ENCODE measurements at regions not wholly inside any gene's neighbourhood (a gene's known extent, or its start where the extent isn't known, plus 50 kb on each side); places are given as distances from the start of the nearest gene placed in this dataset.
A peak's percentile ranks its signal among the peaks of the same experiment; 100 is the strongest.

GRCh38 chr13:78732445-78733017 lies 73.6 kb upstream of the OBI1 start:
- 79% methylated on average over 1 of the region's 1 CpG; no CpG with 5 or more reads in 1 of the 2 experiments for WGBS, 2 experiments (ENCODE audit: extremely low coverage in 1 of 2, insufficient coverage in 1 of 2, insufficient read length in 1 of 2, insufficient replicate concordance in 2 of 2, low coverage in 1 of 2, low lambda C conversion rate in 2 of 2, missing lambda C conversion rate in 1 of 2)
- Histone ChIP-seq H3K79me2 (ENCODE audit: control insufficient read depth in 1 of 2, insufficient read depth in 2 of 2, low read length in 2 of 2) (no peaks in the 10 kb centered on the region), H2BK20ac (ENCODE audit: low read length) (0 out of 2 replicates have a peak overlapping the region, but pooled peaks have one; percentile 68), H3K27me3 (replicated peaks in 1 of 4; ENCODE audit: control insufficient read depth in 3 of 4, extremely low read depth in 1 of 4, insufficient read depth in 3 of 4, low read length in 3 of 4) (no peaks in the 10 kb centered on the region), H3K9me3 (ENCODE audit: insufficient read depth in 2 of 2, low read depth in 1 of 2, low read length in 1 of 2) (no peaks in the 10 kb centered on the region), H3K79me1 (ENCODE audit: low read depth, low read length) (no peaks in the 10 kb centered on the region), H3K27ac (ENCODE audit: low read depth, low read length) (no peak overlapping the region), H4K5ac (ENCODE audit: insufficient read length, low read depth, low read length) (no peak overlapping the region), H2BK5ac (ENCODE audit: low read depth, low read length) (peak overlapping the region; percentile 63; the same call in 1 of the 2 replicates), H2BK120ac (replicated peaks; ENCODE audit: low read depth, low read length) (no peak overlapping the region), H2AK5ac (ENCODE audit: low read depth, low read length) (no peak overlapping the region), H3K36me3 (ENCODE audit: control insufficient read depth in 2 of 4, insufficient read depth in 4 of 4, low read length in 3 of 4) (no peaks in the 10 kb centered on the region), H2AFZ (ENCODE audit: low read length) (no peak overlapping the region), H3K4me3 (ENCODE audit: extremely low read depth in 1 of 4, insufficient read depth in 2 of 4, low read depth in 3 of 4, low read length in 4 of 4) (no peak overlapping the region; a peak in 1 of 8 replicates), H3K4me1 (replicated peaks in 1 of 4; ENCODE audit: control insufficient read depth in 3 of 4, insufficient read depth in 4 of 4, low read length in 3 of 4) (no peaks in the 10 kb centered on the region), H4K8ac (ENCODE audit: extremely low read depth, insufficient read depth, low read length) (no peak overlapping the region), H3K23ac (ENCODE audit: insufficient read length) (no peak overlapping the region), H3K23me2 (ENCODE audit: low read depth, low read length) (no peaks in the 10 kb centered on the region), H3K4ac (replicated peaks; ENCODE audit: insufficient read length, low read depth, low read length) (no peak overlapping the region), H2BK12ac (ENCODE audit: low read depth, low read length) (0 out of 2 replicates have a peak overlapping the region, but pooled peaks have one; percentile 78), H3K4me2 (ENCODE audit: insufficient read depth in 1 of 2, low read depth in 2 of 2, low read length in 2 of 2) (0 out of 4 replicates have a peak overlapping the region, but pooled peaks of 1 of the 2 experiments have one; percentile 4), H3K18ac (ENCODE audit: extremely low read depth, low read length) (no peak overlapping the region), H3K14ac (ENCODE audit: insufficient read length) (no peak overlapping the region), H4K91ac (replicated peaks; ENCODE audit: insufficient read length, low read length) (no peak overlapping the region), H4K20me1 (replicated peaks in 1 of 2; ENCODE audit: control insufficient read depth in 1 of 2, insufficient read depth in 2 of 2, low read length in 2 of 2) (no peaks in the 10 kb centered on the region), H3K9ac (replicated peaks in 1 of 4; ENCODE audit: extremely low read depth in 1 of 4, low read depth in 3 of 4, low read length in 3 of 4) (no peak overlapping the region), H3K56ac (replicated peaks; ENCODE audit: insufficient read length, low read depth, low read length) (no peak overlapping the region), H2BK15ac (ENCODE audit: low read length) (no peak overlapping the region)
- CTCF ChIA-PET (ENCODE audit: partially characterized antibody) = no interaction called here
- DNase-seq (ENCODE audit: low read depth in 1 of 2, low spot score in 2 of 2) = no peak
- no peak for FAIRE-seq
- POLR2A ChIA-PET (ENCODE audit: partially characterized antibody) = interaction anchor here (0.8 kb wide), 1 partner anchor 75 kb away, joined by 3 read pairs; no protein-coding TSS in a partner anchor
- TF ChIP-seq POLR2A (IDR thresholded peaks at IDR 0.05; ENCODE audit: control extremely low read depth in 1 of 2, low read depth in 2 of 2, low read length in 2 of 2) = no peak
- TF ChIP-seq BRCA1 (IDR thresholded peaks at IDR 0.05; ENCODE audit: low read depth, low read length) = no peak
- peak; percentile 82 for TF ChIP-seq ASH2L (IDR thresholded peaks at IDR 0.05; ENCODE audit: low read length)
- no peak for TF ChIP-seq USF2 (IDR thresholded peaks at IDR 0.05; ENCODE audit: low read length)
- TF ChIP-seq SP4 (IDR thresholded peaks at IDR 0.05; ENCODE audit: low read length) = no peak
- TF ChIP-seq MAFK (IDR thresholded peaks at IDR 0.05; ENCODE audit: low read depth, low read length) = no peak
- no peak for TF ChIP-seq JUN (IDR thresholded peaks at IDR 0.05; ENCODE audit: low read depth, low read length)
- peak; percentile 29; the same call in 1 of the 2 replicates for TF ChIP-seq KDM1A (IDR thresholded peaks at IDR 0.05; ENCODE audit: borderline replicate concordance, low read length)
- no peak for TF ChIP-seq EZH2 (IDR thresholded peaks at IDR 0.05; ENCODE audit: low read depth, low read length, severe bottlenecking)
- TF ChIP-seq SP1 (IDR thresholded peaks at IDR 0.05; ENCODE audit: low read depth, low read length) = peak; percentile 83
- TF ChIP-seq TAF7 (optimal IDR thresholded peaks at IDR 0.05; ENCODE audit: borderline replicate concordance, low read depth, low read length) = no peak
- no peak for TF ChIP-seq TAF1 (IDR thresholded peaks at IDR 0.05; ENCODE audit: low read depth, low read length)
- TF ChIP-seq SIN3A (conservative IDR thresholded peaks at IDR 0.05 in 1 of 2, IDR thresholded peaks at IDR 0.05 in 1 of 2; ENCODE audit: low read depth in 1 of 2, low read length in 2 of 2) = no peak

Data from H1 (cell line).